Bone marrow (tissue), 2 donors: ENCODE measurements at regions not wholly inside any gene's neighbourhood (a gene's known extent, or its start where the extent isn't known, plus 50 kb on each side); places are given as distances from the start of the nearest gene placed in this dataset.

Source experiments
- DNase-seq, 2 donors: peaks; one replicate each; lab custom pipeline; 2025; lab: John Stamatoyannopoulos, UW

DNA sequence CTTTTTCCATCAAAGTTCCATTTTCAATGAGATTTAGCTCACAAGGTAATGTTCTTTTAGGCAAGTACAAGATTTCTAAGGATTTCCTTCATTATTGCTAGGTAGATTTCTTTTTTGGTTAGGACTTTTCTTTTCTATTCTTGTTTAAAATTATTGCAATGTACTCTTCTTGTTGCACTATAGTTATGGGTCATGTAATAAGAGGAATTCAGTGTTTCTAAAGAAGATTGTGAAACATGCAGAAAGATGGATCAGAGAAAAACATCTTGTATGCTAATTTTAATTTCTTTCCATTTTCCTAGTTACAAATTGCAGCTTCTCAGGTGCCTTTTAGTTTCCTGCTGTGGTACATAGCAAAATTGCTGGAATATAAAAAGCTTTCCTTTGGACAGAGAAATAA, 56.1 kb downstream of the BTG1 start:
- no peak for DNase-seq

DNA sequence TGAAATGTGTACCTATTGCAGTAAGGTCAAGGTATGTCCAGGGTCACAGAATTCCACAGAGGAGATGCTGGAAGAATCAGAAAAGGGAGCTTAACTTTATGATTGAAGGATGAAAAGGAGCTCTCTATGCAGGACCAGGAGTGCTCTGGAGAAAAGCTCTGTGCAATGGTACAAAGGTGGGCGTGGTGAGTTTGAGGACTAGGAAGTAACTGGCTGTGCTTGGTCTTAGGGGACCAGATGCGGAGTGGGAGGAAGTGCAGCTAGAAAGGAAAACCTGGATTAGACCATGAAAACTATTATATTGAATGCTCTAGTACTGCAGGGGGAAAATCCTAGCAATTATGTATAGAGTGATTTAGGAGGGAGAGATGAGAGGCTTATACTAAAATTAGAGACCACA, 56.8 kb downstream of the BTG1 start:
- DNase-seq: no peak

DNA sequence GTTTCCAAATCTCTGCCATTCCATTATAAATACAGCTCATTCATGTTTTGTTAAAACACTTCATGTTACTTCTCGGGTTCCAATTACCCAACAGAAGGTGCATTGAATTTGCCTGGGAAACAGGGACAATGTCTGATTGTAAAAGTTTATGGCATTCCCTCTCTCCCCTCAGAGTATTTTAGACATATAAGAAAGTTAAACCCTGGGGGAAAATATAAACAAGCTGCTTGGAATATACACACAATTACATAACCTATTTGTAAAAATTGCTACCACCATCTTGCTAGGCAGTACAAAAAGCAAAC, 60.0 kb downstream of the BTG1 start:
- DNase-seq: no peak

GRCh38 chr12:92085040-92085735, 60.5 kb downstream of the BTG1 start:
- DNase-seq: no peak

GRCh38 chr12:92080911-92081285, 64.7 kb downstream of the BTG1 start:
- DNase-seq: no peak

GRCh38 chr12:92079054-92079385, 66.6 kb downstream of the BTG1 start:
- DNase-seq: no peak

- DNase-seq: no peak
These were observed 67.2 kb downstream of the BTG1 start for GRCh38 chr12:92078167-92079053.

GRCh38 chr12:92077530-92077929, 68.1 kb downstream of the BTG1 start:
- no peak for DNase-seq

- DNase-seq: no peak
These were observed 69.5 kb downstream of the BTG1 start for GRCh38 chr12:92076101-92076500.

DNA sequence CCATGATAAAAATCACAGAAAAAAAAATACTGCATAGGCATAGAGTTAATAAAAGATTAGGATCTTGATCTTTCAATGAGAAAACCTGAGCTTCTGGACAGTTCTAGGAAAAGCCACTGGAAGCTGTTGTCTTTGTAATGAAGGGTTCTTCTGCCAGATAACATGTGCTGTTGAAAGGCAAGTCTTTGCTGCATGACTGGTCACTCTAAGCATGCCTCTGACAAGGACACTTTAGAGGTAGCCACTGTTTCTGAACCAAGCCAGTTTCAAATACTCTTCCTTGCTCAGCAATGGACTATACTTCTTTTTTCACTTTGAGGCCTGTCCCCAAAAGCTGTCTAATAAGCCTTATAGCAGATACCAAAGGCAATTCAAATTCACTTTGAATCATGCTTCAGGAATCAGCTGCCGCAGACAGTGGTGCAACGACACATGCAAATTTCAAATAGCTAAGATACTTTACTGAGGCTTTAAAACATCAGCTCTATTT, 70.2 kb downstream of the BTG1 start:
- no peak for DNase-seq

- no peak for DNase-seq
These were observed 70.8 kb downstream of the BTG1 start for GRCh38 chr12:92074889-92075288.

DNA sequence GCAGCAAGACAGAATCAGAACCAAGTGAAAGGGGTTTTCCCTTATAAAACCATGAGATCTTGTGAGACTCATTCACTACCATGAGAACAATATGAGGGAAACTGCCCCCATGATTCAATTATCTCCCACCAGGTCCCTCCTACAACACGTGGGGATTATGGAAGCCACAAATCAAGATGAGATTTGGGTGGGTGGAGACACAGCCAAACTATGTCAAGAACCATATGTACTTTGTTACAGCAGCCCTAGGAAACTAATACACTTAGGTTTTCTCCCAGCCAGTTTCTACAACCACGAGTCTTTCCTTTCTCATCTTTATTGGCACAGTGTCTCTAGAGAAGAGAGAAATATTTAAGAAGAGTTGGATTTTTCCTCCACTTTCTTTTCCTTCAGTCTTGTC, 72.6 kb downstream of the BTG1 start:
- DNase-seq: no peak

DNA sequence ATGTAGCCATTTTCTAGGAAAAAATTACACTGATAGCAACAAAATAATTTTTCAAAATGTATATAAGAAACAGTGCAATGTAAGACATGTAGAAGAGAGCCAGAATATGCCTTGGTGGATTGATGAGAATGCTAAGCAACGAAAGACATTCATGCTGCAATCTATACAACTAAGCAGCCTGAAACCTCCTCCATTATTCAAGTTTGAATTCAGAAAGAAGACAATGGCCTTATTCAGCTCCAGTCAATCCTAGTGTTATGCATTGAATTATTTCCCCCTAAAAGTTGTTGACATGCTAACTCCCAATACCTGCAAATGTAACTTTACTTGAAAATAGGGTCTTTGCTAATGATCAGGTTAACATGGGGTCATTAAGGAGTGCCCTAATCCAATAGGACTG, 73.5 kb downstream of the BTG1 start:
- no peak for DNase-seq

DNA sequence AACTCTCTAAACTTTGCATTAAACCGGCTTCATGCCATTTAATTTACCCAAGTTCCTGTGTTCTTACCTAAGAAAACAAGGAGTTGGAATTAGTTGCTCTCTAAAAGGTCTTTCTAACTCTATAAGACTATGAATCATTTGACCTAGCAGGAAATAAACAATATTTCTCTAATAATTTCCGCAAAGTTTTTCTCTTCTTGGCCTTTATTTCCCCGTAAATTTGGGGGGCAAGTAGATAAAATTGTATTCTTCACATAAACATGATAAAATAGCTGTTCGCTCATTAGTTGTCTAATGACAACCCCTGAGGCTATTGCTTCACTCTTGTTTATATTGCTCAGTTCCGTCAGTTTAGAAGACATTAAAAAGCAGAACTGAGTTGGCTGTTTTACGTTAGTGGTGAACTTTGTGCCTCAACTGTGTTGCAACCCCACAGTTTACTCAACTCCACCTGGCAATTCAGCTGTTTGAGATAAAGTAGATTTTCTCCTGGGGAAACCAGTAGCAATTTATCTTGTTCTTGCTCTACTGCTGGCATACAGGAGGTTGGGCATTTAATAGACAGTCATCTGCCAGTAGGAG, 74.7 kb downstream of the BTG1 start:
- DNase-seq: no peak

DNA sequence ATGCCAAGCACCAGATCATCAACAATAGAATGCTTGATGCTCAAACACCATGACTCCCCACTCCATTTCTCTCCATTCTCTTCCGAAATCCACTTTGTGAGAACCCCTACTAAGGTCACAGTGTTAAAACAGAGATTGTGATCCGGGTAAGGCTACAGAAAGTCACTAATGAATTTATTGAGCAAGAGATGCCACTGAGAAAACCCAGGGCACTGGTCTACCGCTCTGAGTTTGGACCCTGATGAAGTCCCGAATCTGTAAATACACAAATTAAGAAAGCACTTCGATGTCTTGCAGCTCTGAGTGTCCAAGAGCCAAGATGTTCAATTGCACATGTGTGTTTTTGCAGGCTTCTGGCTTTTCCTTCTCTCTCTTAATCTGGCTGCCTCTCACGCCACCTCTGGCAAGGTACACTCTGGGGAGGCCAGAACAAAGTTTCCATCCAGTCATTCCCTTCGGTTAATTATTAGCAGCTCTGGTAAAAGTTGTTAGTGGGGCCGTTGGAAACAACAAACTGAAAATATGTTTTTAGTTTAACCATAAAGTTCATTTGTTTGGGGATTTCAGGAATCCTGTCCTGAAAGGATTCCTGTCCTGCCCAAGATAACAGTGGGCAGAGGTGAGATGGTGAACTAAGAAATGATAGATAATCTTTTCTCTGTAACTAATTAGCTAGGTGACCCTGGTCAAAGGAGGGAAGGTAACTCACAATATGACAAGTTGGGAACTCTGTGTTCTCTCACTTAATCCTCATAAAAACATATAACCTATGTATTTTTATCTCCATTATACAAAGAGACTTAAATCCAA, 75.4 kb downstream of the BTG1 start:
- no peak for DNase-seq

DNA sequence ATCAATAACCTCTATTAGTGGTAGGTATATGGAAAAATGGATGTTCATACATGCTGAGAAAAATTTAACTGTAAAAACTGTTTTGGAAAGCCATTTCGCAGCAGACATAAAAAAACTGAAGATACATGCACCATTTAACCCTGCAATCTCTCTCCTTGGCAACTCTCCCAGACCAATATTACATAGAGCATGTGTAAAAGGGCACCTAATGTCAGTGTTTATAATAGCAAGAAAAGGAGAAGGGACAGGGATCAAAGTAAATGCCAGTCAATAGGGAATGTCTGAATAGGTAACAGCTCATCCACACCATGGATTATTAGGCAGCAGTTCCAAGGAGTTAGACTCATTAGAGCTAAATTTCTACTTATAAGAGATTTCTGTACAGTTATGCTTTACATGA, 77.2 kb downstream of the BTG1 start:
- no peak for DNase-seq

GRCh38 chr12:92065639-92066038, 80.0 kb downstream of the BTG1 start:
- DNase-seq: no peak

DNA sequence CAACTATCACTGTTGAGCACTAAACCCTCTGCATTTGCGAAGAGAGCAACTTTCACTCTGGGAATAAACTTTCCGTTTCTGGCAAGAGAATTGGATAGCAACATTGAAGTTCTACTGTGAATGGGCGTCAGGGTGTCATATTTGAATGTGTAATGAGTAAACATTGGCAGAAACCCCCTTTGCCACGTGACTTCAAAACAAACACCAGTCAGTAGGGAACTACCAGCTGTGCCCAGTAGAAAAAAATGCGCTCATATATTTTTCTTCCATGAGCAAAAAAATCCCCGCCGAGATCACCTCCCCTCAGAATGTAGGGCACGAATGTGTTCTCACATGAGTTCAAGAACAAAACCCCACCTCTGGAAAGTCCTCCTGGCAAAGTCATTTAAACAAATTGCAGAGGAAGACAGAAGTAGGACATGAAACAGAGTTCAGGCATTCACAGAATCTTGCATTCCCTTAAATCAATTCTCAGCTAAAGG, 80.6 kb downstream of the BTG1 start:
- DNase-seq: no peak

- no peak for DNase-seq
These were observed 81.2 kb downstream of the BTG1 start for GRCh38 chr12:92064422-92064821.

GRCh38 chr12:92063641-92064040, 82.0 kb downstream of the BTG1 start:
- no peak for DNase-seq

DNA sequence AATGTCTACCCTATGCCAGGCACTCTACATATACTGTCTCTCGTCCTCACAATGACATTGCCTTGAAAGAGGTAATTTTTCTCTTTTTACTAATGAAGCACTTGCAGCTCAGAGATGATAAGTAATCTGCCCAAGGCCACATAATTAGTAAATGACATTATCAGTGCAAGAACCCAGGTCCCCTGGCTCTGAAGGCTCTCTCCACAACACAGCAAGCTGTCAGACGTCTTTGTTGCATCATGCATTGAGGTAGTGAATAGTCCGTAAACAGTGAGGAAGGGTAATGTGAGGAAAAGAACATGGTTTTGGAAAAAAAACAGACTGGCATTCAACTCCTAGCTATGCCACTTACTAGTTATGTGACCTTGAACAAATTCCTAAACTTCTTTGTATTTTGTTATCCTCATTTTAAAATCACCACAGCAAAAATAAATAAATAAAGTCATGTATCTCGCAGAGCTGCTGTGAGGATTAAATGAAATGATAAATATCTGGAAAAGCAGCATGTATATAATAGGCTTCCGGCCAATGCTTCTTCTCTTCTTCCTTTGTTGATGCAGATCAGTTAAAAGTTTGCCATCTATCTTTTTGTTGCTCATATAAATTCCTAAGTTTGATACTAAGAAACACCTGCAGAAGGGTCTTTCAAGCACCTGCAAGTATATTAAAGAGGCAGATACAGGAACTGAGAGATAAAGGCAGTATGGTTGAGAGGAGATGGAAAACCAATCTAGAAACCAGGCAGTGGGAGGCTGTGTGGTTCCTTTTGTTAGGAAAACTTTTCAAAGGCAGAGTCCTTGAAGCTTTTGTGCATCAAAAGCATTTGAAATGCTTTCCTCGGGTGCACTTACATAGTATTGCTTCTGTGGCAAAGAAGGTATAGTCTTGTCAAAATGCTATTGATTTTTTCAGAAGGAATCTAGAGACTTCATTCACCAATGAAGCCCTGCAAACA, 82.8 kb downstream of the BTG1 start:
- no peak for DNase-seq
